Lower leg skin (tissue), 3 donors: ENCODE measurements at regions not wholly inside any gene's neighbourhood (a gene's known extent, or its start where the extent isn't known, plus 50 kb on each side); places are given as distances from the start of the nearest gene placed in this dataset.

Experiments used
- CTCF ChIP-seq, 3 donors: fragments of 450-650 bp; IDR thresholded peaks; one replicate each; pipeline ENCODE4 v1.5.1; 2016; ENCODE audit warnings: antibody characterized with exemption in 3 of 3, mild to moderate bottlenecking in 3 of 3, moderate library complexity in 2 of 3
- POLR2A ChIP-seq, 2 donors: fragments of 450-650 bp; IDR thresholded peaks; one replicate each; pipeline ENCODE4 v1.6.1; 2016 to 2017; ENCODE audit warnings: antibody characterized with exemption in 2 of 2, mild to moderate bottlenecking in 1 of 2, moderate library complexity in 1 of 2

- no peak for TF ChIP-seq CTCF (IDR thresholded peaks at IDR 0.05)
- TF ChIP-seq POLR2A (IDR thresholded peaks at IDR 0.05) = no peak
Measured at GRCh38 chr2:145292166-145292565, 772.2 kb upstream of the ZEB2 start.
